K562 (cell line): ENCODE measurements at regions not wholly inside any gene's neighbourhood (a gene's known extent, or its start where the extent isn't known, plus 50 kb on each side); places are given as distances from the start of the nearest gene placed in this dataset.

Experiments
- CAMTA2 ChIP-seq: fragments of 250-450 bp; sonication (Bioruptor Pico); conservative IDR thresholded peaks from 2 replicates; pipeline ENCODE4 v1.5.1; 2022
- ELF1 ChIP-seq: fragments of 200-800 bp; sonication (Bioruptor generic); IDR thresholded peaks from 2 replicates; pipeline ENCODE4 v1.6.1; 2016; ENCODE audit warnings: missing genetic modification characterization, missing compliant biosample characterization
- NR4A1 ChIP-seq, 2 experiments: fragments of 250-450 bp in 1 of 2; fragments of 450-650 bp in 1 of 2; sonication (Bioruptor Pico) in 1 of 2; IDR thresholded peaks; 2 replicates each; pipeline versions ENCODE4 v1.4.0 to v1.6.1; 2016 to 2020; ENCODE audit warnings: mild to moderate bottlenecking in 2 of 2, missing compliant biosample characterization in 1 of 2, missing genetic modification characterization in 1 of 2, moderate library complexity in 1 of 2
- POLR2G ChIP-seq: fragments of 200-400 bp; formaldehyde crosslinking; IDR thresholded peaks from 2 replicates; pipeline ENCODE4 v1.6.1; 2017; ENCODE audit warnings: low read depth, mild to moderate bottlenecking, antibody characterized with exemption, low read length, moderate library complexity
- RBBP5 ChIP-seq: fragments of 200-600 bp; sonication (generic); IDR thresholded peaks from 2 replicates; pipeline ENCODE4 v1.6.1; 2012; ENCODE audit warnings: borderline replicate concordance, mild to moderate bottlenecking, low read length, control low read depth, inconsistent platforms; ENCODE audit not compliant: insufficient read depth, poor library complexity, severe bottlenecking
- REST ChIP-seq, 2 experiments: fragments of 450-650 bp; formaldehyde crosslinking in 1 of 2; IDR thresholded peaks; 2 replicates each; pipeline versions ENCODE4 v1.4.0 to v1.6.1; 2014 to 2020; ENCODE audit warnings: mild to moderate bottlenecking in 2 of 2, borderline replicate concordance in 1 of 2, low read depth in 1 of 2
- ZNF512 ChIP-seq: IDR thresholded peaks from 2 replicates; pipeline ENCODE4 v1.6.1; 2016; ENCODE audit warnings: missing genetic modification characterization, missing compliant biosample characterization
- ZSCAN29 ChIP-seq: fragments of 450-650 bp; IDR thresholded peaks from 2 replicates; pipeline ENCODE4 v1.6.1; 2017

GRCh38 chr11:14587258-14587657 lies 56.3 kb upstream of the PDE3B start (continued):
- TF ChIP-seq NR4A1 (CRISPR knock-in tag; IDR thresholded peaks at IDR 0.05) (no peak), NR4A1 (tag; IDR thresholded peaks at IDR 0.05) (no peak), RBBP5 (no peak), REST (IDR thresholded peaks at IDR 0.05; ENCODE audit: borderline replicate concordance) (no peak), REST (CRISPR knock-in tag; IDR thresholded peaks at IDR 0.05; ENCODE audit: low read depth) (no peak), ELF1 (tag) (no peak), CAMTA2 (no peak), ZNF512 (no peak), ZSCAN29 (no peak), POLR2G (no peak)
